Tibial nerve (tissue), 4 donors: ENCODE measurements at regions not wholly inside any gene's neighbourhood (a gene's known extent, or its start where the extent isn't known, plus 50 kb on each side); places are given as distances from the start of the nearest gene placed in this dataset.
"Not testable (repeated sequence)": the region's sequence is repeated elsewhere in the genome, so short reads cannot be mapped to it uniquely, and the experiment has no call there.

Experiments used
- DNase-seq, 2 donors: peaks; one replicate each; pipeline ENCODE4 v3.0.0-alpha.2; 2019; ENCODE audit warnings: low spot score in 2 of 2
- H3K27ac ChIP-seq, 4 donors: fragments of 200-600 bp; sonication (generic) in 3 of 4; one replicate each; pipeline ENCODE4 v1.5.1; 2017 to 2019; ENCODE audit warnings: mild to moderate bottlenecking in 1 of 4
- H3K27me3 ChIP-seq, 2 donors: fragments of 200-600 bp; sonication (generic) in 1 of 2; one replicate each; pipeline versions ENCODE4 v1.5.1 to v1.6.0; 2017 to 2019
- H3K36me3 ChIP-seq, 3 donors: fragments of 200-600 bp; sonication (generic); one replicate each; pipeline ENCODE4 v1.5.1; 2018 to 2019
- H3K4me1 ChIP-seq, 4 donors: fragments of 200-600 bp; sonication (generic) in 3 of 4; one replicate each; pipeline ENCODE4 v1.5.1; 2017 to 2019
- H3K4me3 ChIP-seq, 4 donors: fragments of 200-600 bp; sonication (generic) in 3 of 4; one replicate each; pipeline ENCODE4 v1.5.1; 2017 to 2019; ENCODE audit warnings: mild to moderate bottlenecking in 1 of 4, moderate library complexity in 1 of 4
- H3K9me3 ChIP-seq, 4 donors: fragments of 200-600 bp; sonication (generic) in 3 of 4; one replicate each; pipeline ENCODE4 v1.5.1; 2017 to 2019
- CTCF ChIP-seq, 5 experiments: fragments of 200-600 bp in 3 of 5; fragments of 450-650 bp in 2 of 5; sonication (generic) in 3 of 5; IDR thresholded peaks; one replicate each; pipeline ENCODE4 v1.5.1; 2016 to 2019; ENCODE audit warnings: antibody characterized with exemption in 5 of 5, mild to moderate bottlenecking in 3 of 5, moderate library complexity in 2 of 5
- EP300 ChIP-seq, 2 donors: sonication (generic); formaldehyde crosslinking; IDR thresholded peaks; one replicate each; pipeline ENCODE4 v1.6.1; 2017; ENCODE audit warnings: antibody characterized with exemption in 2 of 2, mild to moderate bottlenecking in 1 of 2
- POLR2A ChIP-seq, 2 donors: fragments of 450-650 bp; IDR thresholded peaks; one replicate each; pipeline ENCODE4 v1.6.1; 2017; ENCODE audit warnings: antibody characterized with exemption in 2 of 2, mild to moderate bottlenecking in 2 of 2, moderate library complexity in 2 of 2
- WGBS, 2 donors: methylation state at CpG; one replicate each; pipeline ENCODE4 v1.1.5; 2018; 5-methylcytosine and 5-hydroxymethylcytosine counted together

- peaks cover 0 to 16% (median 0%) of the 10 kb centered on the region in 3 donors for H3K36me3 ChIP-seq
- not testable (repeated sequence) for H3K27ac ChIP-seq, H3K4me3 ChIP-seq, DNase-seq, H3K27me3 ChIP-seq, H3K4me1 ChIP-seq, H3K9me3 ChIP-seq
- 60 to 79% methylated on average over 5 to 9 of the region's 9 CpGs for WGBS, 2 donors
These were observed 83.2 kb upstream of the LPCAT1 start for GRCh38 chr5:1606951-1607350.

- 90 to 95% methylated on average over 7 of the region's 8 CpGs for WGBS, 2 donors
- not testable (repeated sequence) for H3K4me1 ChIP-seq, H3K9me3 ChIP-seq, H3K4me3 ChIP-seq, DNase-seq, H3K27ac ChIP-seq, H3K27me3 ChIP-seq
- peaks cover 0 to 18% (median 0%) of the 10 kb centered on the region in 3 donors for H3K36me3 ChIP-seq
These were observed 80.2 kb upstream of the LPCAT1 start for GRCh38 chr5:1603916-1604315.

GRCh38 chr5:1601565-1601964, 77.8 kb upstream of the LPCAT1 start:
- not testable (repeated sequence) for DNase-seq, H3K27me3 ChIP-seq, H3K4me1 ChIP-seq, H3K27ac ChIP-seq, H3K4me3 ChIP-seq, H3K9me3 ChIP-seq
- 58 to 66% methylated on average over 5 to 8 of the region's 9 CpGs for WGBS, 2 donors
- peaks cover 0 to 18% (median 0%) of the 10 kb centered on the region in 3 donors for H3K36me3 ChIP-seq

- H3K27ac ChIP-seq = not testable (repeated sequence)
- 59 to 73% methylated on average over 5 of the region's 5 CpGs for WGBS, 2 donors
- H3K36me3 ChIP-seq = peaks cover 0 to 18% (median 0%) of the 10 kb centered on the region in 3 donors
These were observed 75.4 kb upstream of the LPCAT1 start for GRCh38 chr5:1598950-1599737.

GRCh38 chr5:1597093-1597473, 73.3 kb upstream of the LPCAT1 start:
- WGBS, 2 donors = 75 to 87% methylated on average over 3 of the region's 3 CpGs
- H3K4me3 ChIP-seq, DNase-seq, H3K9me3 ChIP-seq, H3K27me3 ChIP-seq, H3K27ac ChIP-seq: not testable (repeated sequence)
- H3K36me3 ChIP-seq = peaks cover 0 to 18% (median 0%) of the 10 kb centered on the region in 3 donors
- peaks cover 0 to 11% (median 0%) of the 10 kb centered on the region in 4 donors for H3K4me1 ChIP-seq

More at GRCh38 chr5:1598950-1599737, 75.4 kb upstream of the LPCAT1 start:
- H3K4me3 ChIP-seq, DNase-seq, H3K9me3 ChIP-seq, H3K4me1 ChIP-seq, H3K27me3 ChIP-seq: not testable (repeated sequence)
- peak in 2 of 5 experiments; percentile 31 to 34 for TF ChIP-seq CTCF (IDR thresholded peaks at IDR 0.05)

GRCh38 chr5:1596462-1597092, 72.8 kb upstream of the LPCAT1 start:
- not testable (repeated sequence) for H3K27ac ChIP-seq, H3K4me3 ChIP-seq, DNase-seq, H3K9me3 ChIP-seq, H3K27me3 ChIP-seq
- Histone ChIP-seq H3K36me3 (peaks cover 0 to 19% (median 0%) of the 10 kb centered on the region in 3 donors), H3K4me1 (peaks cover 0 to 11% (median 0%) of the 10 kb centered on the region in 4 donors)
- WGBS, 2 donors = 91 to 93% methylated on average over 7 to 8 of the region's 8 CpGs

GRCh38 chr5:1594357-1595106, 70.8 kb upstream of the LPCAT1 start:
- Histone ChIP-seq H3K4me1 (peaks cover 0 to 11% (median 0%) of the 10 kb centered on the region in 4 donors), H3K4me3 (peak overlapping the region; percentile 37 to 60 (median 50)), H3K27me3 (peaks cover 0 to 6% of the 10 kb centered on the region in 2 donors), H3K36me3 (peaks cover 0 to 13% (median 0%) of the 10 kb centered on the region in 3 donors), H3K27ac (peak overlapping the region; percentile 19 to 68 (median 65)), H3K9me3 (no peaks in the 10 kb centered on the region)
- peak; percentile 11 to 25 for DNase-seq
- TF ChIP-seq POLR2A (IDR thresholded peaks at IDR 0.05) = no peak
- TF ChIP-seq EP300 (IDR thresholded peaks at IDR 0.05) = no peak
- TF ChIP-seq CTCF (IDR thresholded peaks at IDR 0.05) = peak in 4 of 5 experiments; percentile 14 to 35 (median 28)
- WGBS, 2 donors = 13 to 34% methylated on average over 47 to 74 of the region's 78 CpGs
